ENCODE measurements at regions not wholly inside any gene's neighbourhood (a gene's known extent, or its start where the extent isn't known, plus 50 kb on each side); places are given as distances from the start of the nearest gene placed in this dataset.
A peak's percentile ranks its signal among the peaks of the same experiment; 100 is the strongest.

- no peaks in the 10 kb centered on the region for H3K36me3 ChIP-seq (ENCODE audit: control insufficient read depth, insufficient read depth, low read length)
- H3K4me3 ChIP-seq (ENCODE audit: low read depth, low read length) = no peak overlapping the region
- no peaks in the 10 kb centered on the region for H3K27me3 ChIP-seq (ENCODE audit: control insufficient read depth, insufficient read depth, low read length)
- DNase-seq (ENCODE audit: low read depth) = no peak
- no peak for TF ChIP-seq CTCF (IDR thresholded peaks at IDR 0.05; ENCODE audit: insufficient read depth, low read length, poor library complexity, severe bottlenecking)
Observed at GRCh38 chr3:77868725-77869124, 828.8 kb downstream of the ROBO2 start.

- DNase-seq (ENCODE audit: low read depth) = no peak
- Histone ChIP-seq H3K36me3 (ENCODE audit: control insufficient read depth, insufficient read depth, low read length) (no peaks in the 10 kb centered on the region), H3K4me3 (ENCODE audit: low read depth, low read length) (no peak overlapping the region), H3K27me3 (ENCODE audit: control insufficient read depth, insufficient read depth, low read length) (no peaks in the 10 kb centered on the region)
- TF ChIP-seq CTCF (IDR thresholded peaks at IDR 0.05; ENCODE audit: insufficient read depth, low read length, poor library complexity, severe bottlenecking) = no peak
Observed at GRCh38 chr3:77869423-77869822, 829.5 kb downstream of the ROBO2 start.

- no peaks in the 10 kb centered on the region for H3K27me3 ChIP-seq (ENCODE audit: control insufficient read depth, insufficient read depth, low read length)
- DNase-seq (ENCODE audit: low read depth) = peak; percentile 9
- H3K4me3 ChIP-seq (ENCODE audit: low read depth, low read length) = no peak overlapping the region
- no peak for TF ChIP-seq CTCF (IDR thresholded peaks at IDR 0.05; ENCODE audit: insufficient read depth, low read length, poor library complexity, severe bottlenecking)
- H3K36me3 ChIP-seq (ENCODE audit: control insufficient read depth, insufficient read depth, low read length) = no peaks in the 10 kb centered on the region
Observed at GRCh38 chr3:77871436-77871835, 831.5 kb downstream of the ROBO2 start.

GRCh38 chr3:77873598-77873997, 833.7 kb downstream of the ROBO2 start:
- TF ChIP-seq CTCF (IDR thresholded peaks at IDR 0.05; ENCODE audit: insufficient read depth, low read length, poor library complexity, severe bottlenecking) = no peak
- DNase-seq (ENCODE audit: low read depth) = no peak
- no peaks in the 10 kb centered on the region for H3K27me3 ChIP-seq (ENCODE audit: control insufficient read depth, insufficient read depth, low read length)
- H3K36me3 ChIP-seq (ENCODE audit: control insufficient read depth, insufficient read depth, low read length) = no peaks in the 10 kb centered on the region
- no peak overlapping the region for H3K4me3 ChIP-seq (ENCODE audit: low read depth, low read length)

GRCh38 chr3:77885381-77885780, 845.5 kb downstream of the ROBO2 start:
- Histone ChIP-seq H3K4me3 (ENCODE audit: low read depth, low read length) (no peak overlapping the region), H3K36me3 (ENCODE audit: control insufficient read depth, insufficient read depth, low read length) (no peaks in the 10 kb centered on the region), H3K27me3 (ENCODE audit: control insufficient read depth, insufficient read depth, low read length) (no peaks in the 10 kb centered on the region)
- no peak for TF ChIP-seq CTCF (IDR thresholded peaks at IDR 0.05; ENCODE audit: insufficient read depth, low read length, poor library complexity, severe bottlenecking)
- no peak for DNase-seq (ENCODE audit: low read depth)

- TF ChIP-seq CTCF (IDR thresholded peaks at IDR 0.05; ENCODE audit: insufficient read depth, low read length, poor library complexity, severe bottlenecking) = no peak
- Histone ChIP-seq H3K36me3 (ENCODE audit: control insufficient read depth, insufficient read depth, low read length) (no peaks in the 10 kb centered on the region), H3K4me3 (ENCODE audit: low read depth, low read length) (no peak overlapping the region), H3K27me3 (ENCODE audit: control insufficient read depth, insufficient read depth, low read length) (no peaks in the 10 kb centered on the region)
- DNase-seq (ENCODE audit: low read depth) = no peak
Observed at GRCh38 chr3:77887611-77888010, 847.7 kb downstream of the ROBO2 start.

All from kidney epithelial cell (primary cell).